K562 (cell line): ENCODE measurements at regions not wholly inside any gene's neighbourhood (a gene's known extent, or its start where the extent isn't known, plus 50 kb on each side); places are given as distances from the start of the nearest gene placed in this dataset.
"Not testable (repeated sequence)": the region's sequence is repeated elsewhere in the genome, so short reads cannot be mapped to it uniquely, and the experiment has no call there.

ENCODE experiments used
- ATAC-seq: fragments of 200-7000 bp; cut with Tn5 transposase; 3 replicates; pipeline ENCODE4 v1.9.1; 2020; ENCODE audit warnings: moderate library complexity
- BruUV-seq: library from RNA; stranded (reverse); fragments of 400-500 nt; replicated peaks from 2 replicates; lab custom pipeline; 2021; lab: Mats Ljungman, UMichigan
- CTCF ChIA-PET: fragments of 300-600 bp; formaldehyde crosslinking; extraction: SDS; loops from one replicate; lab custom pipeline; 2021; ENCODE audit warnings: low intra/inter-chr PET ratio; lab: Yijun Ruan, JAX
- POLR2A ChIA-PET: fragments of 300-600, 350-650 bp; sonication (Branson Sonifier 250); formaldehyde crosslinking; extraction: SDS; loops from one replicate; lab custom pipeline; 2021; ENCODE audit warnings: antibody characterized with exemption, inconsistent platforms; lab: Yijun Ruan, JAX
- DNase-seq, 4 experiments: peaks; one replicate each; pipeline versions ENCODE4 v3.0.0 to v3.0.0-alpha.2; 2011 to 2018; ENCODE audit warnings: low spot score in 3 of 4, mixed read lengths in 3 of 4; ENCODE audit errors: extremely low read depth in 1 of 4
- FAIRE-seq: peaks from 2 replicates; lab custom pipeline; 2011; peaks lifted over from hg19 to GRCh38; lab: Jason Lieb, UNC
- H2AFZ ChIP-seq: 2 replicates; pipeline ENCODE4 v1.6.0; 2011; ENCODE audit warnings: low read depth, low read length, control low read depth, inconsistent platforms
- H3K27ac ChIP-seq: fragments of 200-600 bp; 3 replicates; pipeline ENCODE4 v1.8.0; 2011; ENCODE audit warnings: low read depth, mild to moderate bottlenecking, control low read depth, inconsistent platforms, low read length, moderate library complexity, mixed read lengths; ENCODE audit errors: extremely low read depth
- H3K27me3 ChIP-seq, 2 experiments: fragments of 300-600 bp in 1 of 2; 2 replicates in 1 of 2; 3 replicates in 1 of 2; pipeline versions ENCODE4 v1.6.0 to v1.8.0; 2011; ENCODE audit warnings: inconsistent platforms in 2 of 2, low read length in 2 of 2, mild to moderate bottlenecking in 1 of 2, mixed read lengths in 1 of 2, moderate library complexity in 1 of 2; ENCODE audit not compliant: control insufficient read depth in 2 of 2, insufficient read depth in 2 of 2
- H3K36me3 ChIP-seq: fragments of 300-600 bp; 3 replicates; pipeline ENCODE4 v1.8.0; 2011; ENCODE audit warnings: mild to moderate bottlenecking, low read length, inconsistent platforms; ENCODE audit not compliant: control insufficient read depth, insufficient read depth
- H3K4me1 ChIP-seq, 2 experiments: fragments of 200-600 bp in 1 of 2; replicated peaks in 1 of 2; 2 replicates in 1 of 2; 3 replicates in 1 of 2; pipeline versions ENCODE4 v1.5.1 to v1.8.0; 2011; ENCODE audit warnings: inconsistent platforms in 2 of 2, low read length in 2 of 2, mild to moderate bottlenecking in 1 of 2, mixed read lengths in 1 of 2, moderate library complexity in 1 of 2; ENCODE audit not compliant: control insufficient read depth in 2 of 2, insufficient read depth in 2 of 2
- H3K4me2 ChIP-seq: 2 replicates; pipeline ENCODE4 v1.6.1; 2011; ENCODE audit warnings: low read length, control low read depth, inconsistent platforms, mixed read lengths; ENCODE audit not compliant: insufficient read depth
- H3K4me3 ChIP-seq: fragments of 200-600 bp; sonication (generic), shearing (Covaris generic); 2 replicates; pipeline ENCODE4 v1.5.1; 2016; ENCODE audit warnings: control low read depth, inconsistent platforms
- H3K79me2 ChIP-seq: fragments of 200-600 bp; 3 replicates; pipeline ENCODE4 v1.8.0; 2011; ENCODE audit warnings: low read length, inconsistent platforms; ENCODE audit not compliant: control insufficient read depth, insufficient read depth
- H3K9ac ChIP-seq, 2 experiments: 2 replicates each; pipeline versions ENCODE4 v1.6.0 to v1.6.1; 2011; ENCODE audit warnings: low read depth in 2 of 2, low read length in 2 of 2, control low read depth in 1 of 2, inconsistent platforms in 1 of 2, mild to moderate bottlenecking in 1 of 2, mixed read lengths in 1 of 2; ENCODE audit not compliant: insufficient read depth in 1 of 2
- H3K9me1 ChIP-seq: one replicate; pipeline ENCODE4 v1.6.0; 2011; ENCODE audit warnings: inconsistent platforms, mild to moderate bottlenecking, low read length, moderate library complexity; ENCODE audit not compliant: control insufficient read depth, insufficient read depth
- H3K9me3 ChIP-seq: replicated peaks from 2 replicates; pipeline ENCODE4 v1.5.1; 2011; ENCODE audit warnings: low read depth, low read length, inconsistent platforms; ENCODE audit not compliant: control insufficient read depth, insufficient read depth
- H4K20me1 ChIP-seq: replicated peaks from 2 replicates; pipeline ENCODE4 v1.6.1; 2011; ENCODE audit warnings: low read length, inconsistent platforms, mixed read lengths; ENCODE audit not compliant: control insufficient read depth, insufficient read depth
- ZNF184 ChIP-seq: sonication (generic); formaldehyde crosslinking; IDR thresholded peaks from 2 replicates; pipeline ENCODE4 v1.5.0; 2020; ENCODE audit warnings: missing genetic modification reagents
- WGBS: fragments of 100-300 bp; shearing (Covaris generic); methylation state at CpG from one replicate; pipeline ENCODE4 v1.1.6; 2016; ENCODE audit warnings: low coverage, mixed read lengths; ENCODE audit not compliant: insufficient coverage; ENCODE audit errors: missing lambda C conversion rate; 5-methylcytosine and 5-hydroxymethylcytosine counted together
- in situ Hi-C: fragments of 300-500 bp; cut with MboI; formaldehyde crosslinking; loops from 4 replicates; pipeline ENCODE4 v1.15.0; 2018; ENCODE audit warnings: inconsistent platforms, mixed read lengths
- intact Hi-C: fragments of 100-400 bp; cut with micrococcal nuclease; formaldehyde crosslinking; loops from 2 replicates; pipeline ENCODE4 v1.14.2; 2022

DNA sequence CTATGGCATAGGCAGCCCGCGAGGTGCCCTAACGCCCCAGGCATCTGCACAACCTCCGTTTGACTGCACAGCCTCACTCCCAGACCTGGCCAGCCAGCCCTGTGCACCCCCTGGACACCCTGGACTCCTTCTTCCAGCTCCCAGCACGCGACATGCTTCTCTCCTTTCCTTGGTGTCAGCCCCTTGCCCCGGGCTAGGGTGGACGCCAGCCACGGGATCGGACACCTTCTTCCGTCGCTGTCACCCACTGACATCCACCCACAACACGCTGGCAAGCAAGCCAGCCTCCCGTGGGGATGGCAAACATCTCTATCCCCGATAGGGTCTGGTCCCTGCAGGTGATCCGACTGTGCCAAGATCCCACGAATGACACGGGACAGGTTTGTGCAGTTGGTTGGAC lies 60.5 kb upstream of the FCGR2A start:
- H3K9me3 ChIP-seq, H3K9me1 ChIP-seq, POLR2A ChIA-PET, BruUV-seq, H3K27ac ChIP-seq, H2AFZ ChIP-seq, H3K9ac ChIP-seq, in situ Hi-C loops, H3K27me3 ChIP-seq, H3K4me2 ChIP-seq, H3K4me3 ChIP-seq, DNase-seq, H3K79me2 ChIP-seq, H4K20me1 ChIP-seq, ATAC-seq, H3K36me3 ChIP-seq, CTCF ChIA-PET, FAIRE-seq: not testable (repeated sequence)
- peaks cover 2 to 13% of the 10 kb centered on the region in 2 experiments; a peak in 4 of 5 replicates for H3K4me1 ChIP-seq
- intact Hi-C loops = loop anchor here (10.0 kb wide), 1 partner anchor 130 kb away; the partner anchor contains the start of gene SDHC
- peak; percentile 10; the same call in 1 of the 2 replicates for TF ChIP-seq ZNF184 (CRISPR knock-in tag)
- WGBS = 28% methylated on average over 9 of the region's 18 CpGs

- ATAC-seq, FAIRE-seq, H4K20me1 ChIP-seq, H3K36me3 ChIP-seq, in situ Hi-C loops, CTCF ChIA-PET, H3K79me2 ChIP-seq, POLR2A ChIA-PET, H3K9me1 ChIP-seq, H3K9ac ChIP-seq, H3K4me2 ChIP-seq, H3K27me3 ChIP-seq, DNase-seq, H2AFZ ChIP-seq, H3K4me3 ChIP-seq, BruUV-seq, H3K27ac ChIP-seq, H3K9me3 ChIP-seq: not testable (repeated sequence)
- 100% methylated on average over 2 of the region's 14 CpGs for WGBS
- intact Hi-C loops = loop anchor here (10.0 kb wide), 1 partner anchor 129 kb away; the partner anchor contains the start of gene SDHC
- peaks cover 5 to 18% of the 10 kb centered on the region in 2 experiments; a peak in 4 of 5 replicates for H3K4me1 ChIP-seq
These were observed 61.0 kb upstream of the FCGR2A start for GRCh38 chr1:161444255-161444654.
